RWPE2 (cell line): ENCODE measurements at regions not wholly inside any gene's neighbourhood (a gene's known extent, or its start where the extent isn't known, plus 50 kb on each side); places are given as distances from the start of the nearest gene placed in this dataset.

Experiments used
- ATAC-seq: fragments of 200-7000 bp; cut with Tn5 transposase; 3 replicates; pipeline ENCODE4 v1.9.1; 2021; ENCODE audit warnings: low read depth
- DNase-seq: peaks from one replicate; pipeline ENCODE4 v3.0.0-alpha.2; 2020; ENCODE audit warnings: low spot score
- H3K27ac ChIP-seq: fragments of 450-650 bp; 2 replicates; pipeline ENCODE4 v1.5.1; 2017; ENCODE audit warnings: mild to moderate bottlenecking; ENCODE audit not compliant: poor library complexity, severe bottlenecking
- H3K27me3 ChIP-seq: fragments of 250-450 bp; sonication (Bioruptor Pico); 2 replicates; pipeline ENCODE4 v1.5.1; 2021; ENCODE audit warnings: mild to moderate bottlenecking, moderate library complexity; ENCODE audit not compliant: insufficient read depth, poor library complexity, severe bottlenecking
- H3K36me3 ChIP-seq: fragments of 250-450 bp; sonication (Bioruptor Pico); 2 replicates; pipeline ENCODE4 v1.5.1; 2020; ENCODE audit warnings: low read depth, mild to moderate bottlenecking, moderate library complexity
- H3K4me1 ChIP-seq: fragments of 250-450 bp; sonication (Bioruptor Pico); 2 replicates; pipeline ENCODE4 v1.5.1; 2021; ENCODE audit warnings: mild to moderate bottlenecking, moderate library complexity; ENCODE audit not compliant: insufficient read depth, poor library complexity, severe bottlenecking
- H3K4me3 ChIP-seq: fragments of 250-450 bp; sonication (Bioruptor Pico); 2 replicates; pipeline ENCODE4 v1.5.1; 2021; ENCODE audit warnings: mild to moderate bottlenecking, moderate library complexity; ENCODE audit not compliant: severe bottlenecking
- H3K9me3 ChIP-seq: fragments of 250-450 bp; sonication (Bioruptor Pico); 2 replicates; pipeline ENCODE4 v1.5.1; 2021; ENCODE audit warnings: mild to moderate bottlenecking, moderate library complexity; ENCODE audit not compliant: severe bottlenecking
- CTCF ChIP-seq: fragments of 450-650 bp; IDR thresholded peaks from one replicate; pipeline ENCODE4 v1.5.1; 2017; ENCODE audit warnings: mild to moderate bottlenecking, moderate library complexity; ENCODE audit not compliant: poor library complexity, severe bottlenecking

- H3K36me3 ChIP-seq: no peaks in the 10 kb centered on the region
- DNase-seq (peak; percentile 29), ATAC-seq (no peak)
- no peak overlapping the region for H3K27ac ChIP-seq
- no peak overlapping the region for H3K4me3 ChIP-seq
- no peaks in the 10 kb centered on the region for H3K27me3 ChIP-seq
- TF ChIP-seq CTCF: no peak
- no peaks in the 10 kb centered on the region for H3K9me3 ChIP-seq
- H3K4me1 ChIP-seq: no peaks in the 10 kb centered on the region
Measured at GRCh38 chr7:113487925-113488731, 369.8 kb upstream of the SMIM30 start.

- Histone ChIP-seq H3K4me3 (no peak overlapping the region), H3K9me3 (no peaks in the 10 kb centered on the region), H3K4me1 (no peaks in the 10 kb centered on the region), H3K36me3 (no peaks in the 10 kb centered on the region), H3K27me3 (no peaks in the 10 kb centered on the region), H3K27ac (no peak overlapping the region)
- no peak for ATAC-seq
- DNase-seq: no peak
- no peak for TF ChIP-seq CTCF
Measured at GRCh38 chr7:113486548-113486947, 368.2 kb upstream of the SMIM30 start.

DNA sequence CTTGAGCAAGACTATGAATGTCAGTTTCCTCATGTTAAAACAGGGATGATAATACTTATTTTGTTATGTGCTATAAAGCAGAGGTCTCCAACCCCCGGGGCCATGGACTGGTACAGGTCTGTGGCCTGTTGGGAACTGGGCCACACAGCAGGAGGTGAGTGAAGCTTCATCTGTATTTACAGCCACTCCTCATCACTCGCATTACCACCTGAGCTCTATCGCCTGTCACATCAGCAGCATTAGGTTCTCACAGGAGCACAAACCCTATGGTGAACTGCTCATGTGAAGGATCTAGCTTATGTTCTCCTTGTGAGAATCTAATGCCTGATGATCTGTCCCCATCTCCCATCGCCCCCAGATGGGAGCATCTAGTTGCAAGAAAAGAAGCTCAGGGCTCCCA lies 365.3 kb upstream of the SMIM30 start:
- Histone ChIP-seq H3K27me3 (no peaks in the 10 kb centered on the region), H3K4me3 (no peak overlapping the region), H3K27ac (no peak overlapping the region), H3K36me3 (no peaks in the 10 kb centered on the region), H3K9me3 (no peaks in the 10 kb centered on the region), H3K4me1 (no peaks in the 10 kb centered on the region)
- ATAC-seq: no peak
- no peak for DNase-seq
- TF ChIP-seq CTCF: no peak

GRCh38 chr7:113480537-113480936 lies 362.2 kb upstream of the SMIM30 start:
- no peak for ATAC-seq
- Histone ChIP-seq H3K4me1 (no peaks in the 10 kb centered on the region), H3K4me3 (no peak overlapping the region), H3K27me3 (no peaks in the 10 kb centered on the region), H3K36me3 (no peaks in the 10 kb centered on the region), H3K9me3 (no peaks in the 10 kb centered on the region), H3K27ac (no peak overlapping the region)
- TF ChIP-seq CTCF: no peak
- no peak for DNase-seq
